HCT116 (cell line): ENCODE measurements at regions not wholly inside any gene's neighbourhood (a gene's known extent, or its start where the extent isn't known, plus 50 kb on each side); places are given as distances from the start of the nearest gene placed in this dataset.

Experiments
- CTCF ChIP-seq, 3 experiments: fragments of 200-600 bp in 1 of 3; sonication (generic) in 1 of 3; IDR thresholded peaks in 2 of 3; conservative IDR thresholded peaks in 1 of 3; 2 replicates each; pipeline ENCODE4 v1.5.1; 2012 to 2017; ENCODE audit warnings: low read depth in 2 of 3, low read length in 2 of 3, antibody characterized with exemption in 1 of 3, borderline replicate concordance in 1 of 3, control low read depth in 1 of 3, mild to moderate bottlenecking in 1 of 3, mixed read lengths in 1 of 3, mixed run types in 1 of 3, moderate library complexity in 1 of 3; ENCODE audit not compliant: insufficient read depth in 1 of 3
- EGR1 ChIP-seq: IDR thresholded peaks from 2 replicates; pipeline ENCODE4 v1.6.1; 2012; ENCODE audit warnings: low read depth
- EZH2phosphoT487 ChIP-seq: fragments of 200-600 bp; IDR thresholded peaks from 2 replicates; pipeline ENCODE4 v1.6.1; 2018; ENCODE audit warnings: antibody characterized with exemption, borderline replicate concordance
- FOSL1 ChIP-seq: IDR thresholded peaks from 2 replicates; pipeline ENCODE4 v1.6.1; 2012; ENCODE audit warnings: low read depth
- POLR2A ChIP-seq: IDR thresholded peaks from 2 replicates; pipeline ENCODE4 v1.7.0; 2011; ENCODE audit warnings: borderline replicate concordance; ENCODE audit not compliant: insufficient read depth, insufficient read length; ENCODE audit errors: extremely low read depth
- POLR2AphosphoS5 ChIP-seq: IDR thresholded peaks from 2 replicates; pipeline ENCODE4 v1.6.1; 2011; ENCODE audit warnings: mild to moderate bottlenecking, low read depth, low read length, moderate library complexity
- RAD21 ChIP-seq: IDR thresholded peaks from 2 replicates; pipeline ENCODE4 v1.6.1; 2012; ENCODE audit warnings: low read depth, mild to moderate bottlenecking
- SIN3A ChIP-seq: IDR thresholded peaks from 2 replicates; pipeline ENCODE4 v1.6.1; 2012; ENCODE audit warnings: low read depth
- SP1 ChIP-seq: IDR thresholded peaks from 2 replicates; pipeline ENCODE4 v1.6.1; 2012; ENCODE audit warnings: low read depth
- SRF ChIP-seq: IDR thresholded peaks from 2 replicates; pipeline ENCODE4 v1.6.1; 2012; ENCODE audit warnings: low read depth
- YY1 ChIP-seq: IDR thresholded peaks from 2 replicates; pipeline ENCODE4 v1.6.1; 2011; ENCODE audit warnings: low read length, low read depth, moderate library complexity, mild to moderate bottlenecking; ENCODE audit not compliant: insufficient replicate concordance; ENCODE audit errors: extremely low read depth
- ZNF274 ChIP-seq: fragments of 200-500 bp; sonication (Bioruptor generic); IDR thresholded peaks from 2 replicates; pipeline ENCODE4 v1.6.1; 2014; ENCODE audit warnings: mild to moderate bottlenecking, low read depth, low read length, inconsistent platforms

GRCh38 chr4:60384516-60384915, 815.6 kb upstream of the ADGRL3 start:
- TF ChIP-seq CTCF (IDR thresholded peaks at IDR 0.05 in 2 of 3, conservative IDR thresholded peaks at IDR 0.05 in 1 of 3; ENCODE audit: borderline replicate concordance in 1 of 3, insufficient read depth in 1 of 3, low read depth in 2 of 3, low read length in 2 of 3) = no peak
- no peak for TF ChIP-seq YY1
- no peak for TF ChIP-seq SIN3A
- TF ChIP-seq FOSL1 = no peak
- no peak for TF ChIP-seq EGR1
- TF ChIP-seq POLR2AphosphoS5 = no peak
- TF ChIP-seq ZNF274 = no peak
- TF ChIP-seq POLR2A = no peak
- TF ChIP-seq RAD21 = no peak
- no peak for TF ChIP-seq SRF
- TF ChIP-seq EZH2phosphoT487 = no peak
- TF ChIP-seq SP1 = no peak
